Endothelial cell of umbilical vein (primary cell): ENCODE measurements at regions not wholly inside any gene's neighbourhood (a gene's known extent, or its start where the extent isn't known, plus 50 kb on each side); places are given as distances from the start of the nearest gene placed in this dataset.

Experiments
- BruUV-seq: library from RNA; stranded (reverse); fragments of 400-500 nt; replicated peaks from 2 replicates; lab custom pipeline; 2021; lab: Mats Ljungman, UMichigan
- CTCF ChIA-PET: fragments of 300-600, 350-600 bp; sonication (Branson Sonifier 250); formaldehyde crosslinking; loops from one replicate; lab custom pipeline; 2021; ENCODE audit warnings: antibody characterized with exemption, inconsistent platforms; lab: Charles Lee
- POLR2A ChIA-PET: fragments of 300-600, 350-600 bp; sonication (Branson Sonifier 250); formaldehyde crosslinking; loops from one replicate; lab custom pipeline; 2021; ENCODE audit warnings: antibody characterized with exemption, inconsistent platforms; lab: Charles Lee
- DNase-seq: peaks from one replicate; pipeline ENCODE4 v3.0.0-alpha.2; 2011; ENCODE audit warnings: low read depth, low spot score
- FAIRE-seq: peaks from 2 replicates; lab custom pipeline; 2011; peaks lifted over from hg19 to GRCh38; lab: Jason Lieb, UNC
- H2AFZ ChIP-seq: 2 replicates; pipeline ENCODE4 v1.6.0; 2012; ENCODE audit warnings: low read depth, low read length, control low read depth, inconsistent platforms
- H3K27ac ChIP-seq: 2 replicates; pipeline ENCODE4 v1.5.1; 2011; ENCODE audit warnings: low read depth, mild to moderate bottlenecking, control low read depth, low read length, moderate library complexity; ENCODE audit not compliant: insufficient read depth
- H3K27me3 ChIP-seq, 2 experiments: 2 replicates each; pipeline versions ENCODE4 v1.6.0 to v1.6.1; 2011; ENCODE audit warnings: low read length in 2 of 2, mixed read lengths in 1 of 2; ENCODE audit not compliant: control insufficient read depth in 2 of 2, insufficient read depth in 2 of 2
- H3K36me3 ChIP-seq, 2 experiments: 2 replicates in 1 of 2; 3 replicates in 1 of 2; pipeline ENCODE4 v1.5.1; 2011; ENCODE audit warnings: low read length in 2 of 2, mild to moderate bottlenecking in 1 of 2, moderate library complexity in 1 of 2; ENCODE audit not compliant: control insufficient read depth in 2 of 2, insufficient read depth in 2 of 2; ENCODE audit errors: extremely low read depth in 1 of 2
- H3K4me1 ChIP-seq: 3 replicates; pipeline ENCODE4 v1.5.1; 2011; ENCODE audit warnings: mild to moderate bottlenecking, low read length; ENCODE audit not compliant: control insufficient read depth, insufficient read depth; ENCODE audit errors: extremely low read depth
- H3K4me2 ChIP-seq: 2 replicates; pipeline ENCODE4 v1.6.1; 2011; ENCODE audit warnings: low read length, control low read depth, mixed read lengths; ENCODE audit not compliant: insufficient read depth
- H3K4me3 ChIP-seq, 3 experiments: fragments of 200-600 bp in 1 of 3; sonication (generic), shearing (Covaris generic) in 1 of 3; replicated peaks in 1 of 3; 2 replicates each; pipeline ENCODE4 v1.5.1; 2011 to 2016; ENCODE audit warnings: control low read depth in 3 of 3, low read length in 3 of 3, mild to moderate bottlenecking in 2 of 3, inconsistent platforms in 1 of 3, low read depth in 1 of 3, moderate library complexity in 1 of 3; ENCODE audit not compliant: insufficient read depth in 1 of 3
- H3K79me2 ChIP-seq: 2 replicates; pipeline ENCODE4 v1.6.0; 2012; ENCODE audit warnings: low read length, inconsistent platforms; ENCODE audit not compliant: control insufficient read depth, insufficient read depth
- H3K9ac ChIP-seq: replicated peaks from 2 replicates; pipeline ENCODE3; 2011; ENCODE audit warnings: low read length, control low read depth; ENCODE audit not compliant: insufficient read depth; ENCODE audit errors: extremely low read depth
- H3K9me1 ChIP-seq: replicated peaks from 3 replicates; pipeline ENCODE4 v1.6.0; 2011; ENCODE audit warnings: mild to moderate bottlenecking, low read length; ENCODE audit not compliant: control insufficient read depth, insufficient read depth; ENCODE audit errors: extremely low read depth
- H3K9me3 ChIP-seq: replicated peaks from 2 replicates; pipeline ENCODE4 v1.5.1; 2012; ENCODE audit warnings: low read length, inconsistent platforms; ENCODE audit not compliant: control insufficient read depth, insufficient read depth
- H4K20me1 ChIP-seq: replicated peaks from 2 replicates; pipeline ENCODE3; 2011; ENCODE audit warnings: mild to moderate bottlenecking, low read length; ENCODE audit not compliant: control insufficient read depth, insufficient read depth; ENCODE audit errors: extremely low read depth
- EZH2 ChIP-seq: IDR thresholded peaks from 2 replicates; pipeline ENCODE4 v1.6.1; 2012; ENCODE audit warnings: borderline replicate concordance, low read depth, mild to moderate bottlenecking, moderate library complexity, low read length, inconsistent platforms; ENCODE audit not compliant: severe bottlenecking
- FOS ChIP-seq: IDR thresholded peaks from 2 replicates; pipeline ENCODE4 v1.6.1; 2011; ENCODE audit warnings: mild to moderate bottlenecking, low read length, moderate library complexity, borderline replicate concordance; ENCODE audit not compliant: insufficient read depth
- GATA2 ChIP-seq: IDR thresholded peaks from 2 replicates; pipeline ENCODE4 v1.7.0; 2011; ENCODE audit warnings: low read depth, mild to moderate bottlenecking, moderate library complexity, mixed read lengths, low read length; ENCODE audit not compliant: insufficient read length, insufficient read depth
- JUN ChIP-seq: IDR thresholded peaks from 2 replicates; pipeline ENCODE4 v1.6.1; 2011; ENCODE audit warnings: borderline replicate concordance, low read depth; ENCODE audit not compliant: insufficient read length, insufficient read depth
- MAX ChIP-seq: IDR thresholded peaks from 2 replicates; pipeline ENCODE4 v1.6.1; 2011; ENCODE audit not compliant: insufficient read depth, insufficient read length
- MYC ChIP-seq: IDR thresholded peaks from one replicate; pipeline ENCODE4 v1.6.1; 2011; ENCODE audit warnings: mild to moderate bottlenecking, low read depth, low read length
- POLR2A ChIP-seq: IDR thresholded peaks from 2 replicates; pipeline ENCODE4 v1.6.1; 2012; ENCODE audit warnings: low read depth, mild to moderate bottlenecking, control low read depth, low read length
- POLR2AphosphoS5 ChIP-seq: IDR thresholded peaks from 2 replicates; pipeline ENCODE4 v1.6.1; 2012; ENCODE audit warnings: low read depth, mild to moderate bottlenecking, control low read depth, low read length, moderate library complexity; ENCODE audit not compliant: insufficient read depth
- dilution Hi-C: fragments of 300-500 bp; cut with MboI; formaldehyde crosslinking; loops from one replicate; pipeline ENCODE4 v1.15.0; 2019; ENCODE audit warnings: low sequenced_read_pairs; ENCODE audit not compliant: extremely low pct_ligation_motif_present
- intact Hi-C: fragments of 100-400 bp; cut with micrococcal nuclease; formaldehyde crosslinking; loops from one replicate; pipeline ENCODE4 v1.10.0; 2022
- TF ChIP-seq, protein P1 (sequence below), 2 donors: IDR thresholded peaks; 1 replicate in 1 of 2; 2 replicates in 1 of 2; pipeline ENCODE4 v1.5.1; 2011; ENCODE audit warnings: low read length in 2 of 2, mild to moderate bottlenecking in 2 of 2, moderate library complexity in 2 of 2, control low read depth in 1 of 2, inconsistent platforms in 1 of 2, low read depth in 1 of 2; ENCODE audit not compliant: insufficient read depth in 1 of 2; ENCODE audit errors: extremely low read depth in 1 of 2

DNA sequence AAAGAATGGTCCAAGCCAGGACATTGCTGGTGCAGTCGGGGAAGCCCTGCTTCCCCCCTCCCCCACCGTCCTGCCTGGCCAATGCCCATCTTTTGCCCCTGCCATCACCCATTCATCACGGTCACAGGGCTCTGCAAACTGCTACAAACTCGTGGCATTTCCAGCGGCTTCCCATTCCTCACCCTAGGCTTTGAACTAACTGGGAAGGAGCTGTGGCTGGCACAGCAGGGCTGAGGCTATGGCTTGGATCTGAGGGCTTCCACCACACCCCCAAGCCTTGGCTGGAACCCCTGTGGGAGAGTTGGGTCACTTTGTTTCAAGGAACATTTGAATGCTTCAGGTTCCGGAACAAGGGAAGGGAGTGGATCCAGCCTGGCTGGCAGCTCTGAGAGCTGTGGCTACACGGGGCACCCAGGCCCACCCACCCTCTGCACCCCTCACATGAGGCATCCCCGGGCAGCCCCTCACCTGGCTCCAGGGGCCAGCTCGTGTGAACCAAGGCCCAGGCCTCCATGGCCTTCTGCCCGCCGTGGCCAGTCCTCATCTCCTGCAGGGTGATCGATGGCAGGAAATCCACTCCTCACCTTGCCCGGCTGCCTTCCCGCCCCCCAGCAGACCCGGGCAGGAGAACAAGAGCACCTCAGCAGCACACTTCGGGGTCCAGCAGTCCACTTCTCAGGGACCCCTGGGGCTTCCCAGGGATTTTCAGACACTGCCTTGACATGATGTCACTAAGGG is 58.8 kb upstream of the OTOS start:
- Histone ChIP-seq H3K4me2 (no peak overlapping the region), H3K27me3 (no peaks in the 10 kb centered on the region), H3K36me3 (no peaks in the 10 kb centered on the region), H3K9ac (no peak overlapping the region), H3K9me3 (no peaks in the 10 kb centered on the region), H2AFZ (no peak overlapping the region), H3K9me1 (no peaks in the 10 kb centered on the region), H3K27ac (no peak overlapping the region), H4K20me1 (no peaks in the 10 kb centered on the region), H3K79me2 (no peaks in the 10 kb centered on the region), H3K4me3 (no peak overlapping the region), H3K4me1 (no peaks in the 10 kb centered on the region)
- TF ChIP-seq MYC (no peak), EZH2 (no peak), POLR2AphosphoS5 (no peak), POLR2A (no peak), FOS (no peak), JUN (no peak), GATA2 (no peak), MAX (no peak)
- TF ChIP-seq, protein P1, sequence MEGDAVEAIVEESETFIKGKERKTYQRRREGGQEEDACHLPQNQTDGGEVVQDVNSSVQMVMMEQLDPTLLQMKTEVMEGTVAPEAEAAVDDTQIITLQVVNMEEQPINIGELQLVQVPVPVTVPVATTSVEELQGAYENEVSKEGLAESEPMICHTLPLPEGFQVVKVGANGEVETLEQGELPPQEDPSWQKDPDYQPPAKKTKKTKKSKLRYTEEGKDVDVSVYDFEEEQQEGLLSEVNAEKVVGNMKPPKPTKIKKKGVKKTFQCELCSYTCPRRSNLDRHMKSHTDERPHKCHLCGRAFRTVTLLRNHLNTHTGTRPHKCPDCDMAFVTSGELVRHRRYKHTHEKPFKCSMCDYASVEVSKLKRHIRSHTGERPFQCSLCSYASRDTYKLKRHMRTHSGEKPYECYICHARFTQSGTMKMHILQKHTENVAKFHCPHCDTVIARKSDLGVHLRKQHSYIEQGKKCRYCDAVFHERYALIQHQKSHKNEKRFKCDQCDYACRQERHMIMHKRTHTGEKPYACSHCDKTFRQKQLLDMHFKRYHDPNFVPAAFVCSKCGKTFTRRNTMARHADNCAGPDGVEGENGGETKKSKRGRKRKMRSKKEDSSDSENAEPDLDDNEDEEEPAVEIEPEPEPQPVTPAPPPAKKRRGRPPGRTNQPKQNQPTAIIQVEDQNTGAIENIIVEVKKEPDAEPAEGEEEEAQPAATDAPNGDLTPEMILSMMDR (IDR thresholded peaks at IDR 0.05; ENCODE audit: extremely low read depth in 1 of 2, insufficient read depth in 1 of 2, low read depth in 1 of 2, low read length in 2 of 2) = no peak
- ChIA-PET CTCF (interaction anchor here (0.9 kb wide), 1 partner anchor 34 kb away, joined by 3 read pairs; no protein-coding TSS in a partner anchor), POLR2A (no interaction called here)
- intact Hi-C loops (no loop called here), dilution Hi-C loops (no loop called here)
- no TSS peak for BruUV-seq
- no peak for FAIRE-seq
- no peak for DNase-seq
